Neutrophil (primary cell): ENCODE measurements at regions not wholly inside any gene's neighbourhood (a gene's known extent, or its start where the extent isn't known, plus 50 kb on each side); places are given as distances from the start of the nearest gene placed in this dataset.

Experiments
- H3K27ac ChIP-seq: fragments of 200-600 bp; sonication (generic); 2 replicates; pipeline ENCODE4 v1.5.1; 2016; ENCODE audit warnings: mild to moderate bottlenecking, moderate library complexity
- H3K27me3 ChIP-seq: fragments of 200-600 bp; sonication (generic); 2 replicates; pipeline ENCODE4 v1.6.0; 2016; ENCODE audit warnings: mild to moderate bottlenecking
- H3K36me3 ChIP-seq: fragments of 200-600 bp; sonication (generic); 2 replicates; pipeline ENCODE4 v1.5.1; 2017
- H3K4me1 ChIP-seq, 2 experiments: fragments of 200-600 bp in 1 of 2; sonication (generic) in 1 of 2; 1 replicate in 1 of 2; 2 replicates in 1 of 2; pipeline versions ENCODE4 v1.5.1 to v1.6.1; 2013 to 2016; ENCODE audit warnings: low read depth in 1 of 2, low read length in 1 of 2, mild to moderate bottlenecking in 1 of 2, moderate library complexity in 1 of 2; ENCODE audit not compliant: control insufficient read depth in 1 of 2, insufficient read depth in 1 of 2
- H3K4me3 ChIP-seq, 2 experiments: fragments of 200-600 bp in 1 of 2; sonication (generic) in 1 of 2; 1 replicate in 1 of 2; 2 replicates in 1 of 2; pipeline ENCODE4 v1.5.1; 2013 to 2016; ENCODE audit warnings: low read depth in 1 of 2, low read length in 1 of 2, mild to moderate bottlenecking in 1 of 2, moderate library complexity in 1 of 2
- H3K9me3 ChIP-seq: fragments of 200-600 bp; sonication (generic); 2 replicates; pipeline ENCODE4 v1.5.1; 2016
- TF ChIP-seq, protein P1 (sequence below): fragments of 200-600 bp; sonication (generic); IDR thresholded peaks from 2 replicates; pipeline ENCODE4 v1.5.1; 2016; ENCODE audit warnings: antibody characterized with exemption

DNA sequence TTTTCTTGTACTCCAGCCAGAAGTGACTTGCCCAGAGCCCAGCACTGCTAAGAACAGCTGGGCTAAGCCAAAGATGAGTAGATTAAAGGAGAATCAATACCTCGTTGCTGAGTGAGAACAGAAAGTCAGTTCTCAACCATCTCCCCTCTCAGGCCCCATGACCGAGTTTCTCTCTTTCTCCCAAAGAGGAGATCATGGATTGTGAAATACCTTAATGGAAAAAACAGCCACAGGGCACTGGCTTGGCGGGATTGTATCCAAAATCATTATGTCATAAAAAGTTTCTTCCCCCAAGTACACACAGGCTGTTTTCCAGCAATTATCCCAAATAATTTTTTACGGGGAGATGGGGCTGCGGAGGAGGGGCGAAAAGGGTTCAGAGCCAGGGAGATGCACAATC, 111.8 kb upstream of the TMEM45B start:
- TF ChIP-seq, protein P1, sequence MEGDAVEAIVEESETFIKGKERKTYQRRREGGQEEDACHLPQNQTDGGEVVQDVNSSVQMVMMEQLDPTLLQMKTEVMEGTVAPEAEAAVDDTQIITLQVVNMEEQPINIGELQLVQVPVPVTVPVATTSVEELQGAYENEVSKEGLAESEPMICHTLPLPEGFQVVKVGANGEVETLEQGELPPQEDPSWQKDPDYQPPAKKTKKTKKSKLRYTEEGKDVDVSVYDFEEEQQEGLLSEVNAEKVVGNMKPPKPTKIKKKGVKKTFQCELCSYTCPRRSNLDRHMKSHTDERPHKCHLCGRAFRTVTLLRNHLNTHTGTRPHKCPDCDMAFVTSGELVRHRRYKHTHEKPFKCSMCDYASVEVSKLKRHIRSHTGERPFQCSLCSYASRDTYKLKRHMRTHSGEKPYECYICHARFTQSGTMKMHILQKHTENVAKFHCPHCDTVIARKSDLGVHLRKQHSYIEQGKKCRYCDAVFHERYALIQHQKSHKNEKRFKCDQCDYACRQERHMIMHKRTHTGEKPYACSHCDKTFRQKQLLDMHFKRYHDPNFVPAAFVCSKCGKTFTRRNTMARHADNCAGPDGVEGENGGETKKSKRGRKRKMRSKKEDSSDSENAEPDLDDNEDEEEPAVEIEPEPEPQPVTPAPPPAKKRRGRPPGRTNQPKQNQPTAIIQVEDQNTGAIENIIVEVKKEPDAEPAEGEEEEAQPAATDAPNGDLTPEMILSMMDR, result no peak
- Histone ChIP-seq H3K27me3 (peaks cover 9% of the 10 kb centered on the region), H3K9me3 (no peaks in the 10 kb centered on the region), H3K27ac (no peak overlapping the region), H3K4me3 (no peak overlapping the region), H3K36me3 (no peaks in the 10 kb centered on the region), H3K4me1 (no peaks in the 10 kb centered on the region)

DNA sequence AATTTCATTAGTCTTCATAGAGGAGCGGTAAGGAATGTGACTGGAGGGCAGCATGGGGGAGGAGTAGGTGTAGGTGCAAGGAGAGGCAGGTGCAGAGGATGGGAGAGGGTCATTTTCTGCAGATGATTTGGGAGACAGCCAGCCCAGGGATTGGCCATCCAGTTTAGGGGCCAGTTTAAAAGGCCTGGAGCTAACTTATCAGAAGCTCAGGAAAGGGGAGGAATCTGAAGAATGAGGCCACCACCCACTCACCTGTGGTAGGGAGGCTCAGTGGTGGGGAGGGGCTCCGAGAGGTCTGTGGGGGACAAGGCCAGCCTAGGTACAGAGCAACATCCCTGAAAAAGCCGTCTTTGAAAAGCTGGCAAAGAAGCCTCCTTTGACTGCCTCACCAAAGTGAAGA, 110.8 kb upstream of the TMEM45B start:
- Histone ChIP-seq H3K4me3 (no peak overlapping the region), H3K27me3 (peaks cover 9% of the 10 kb centered on the region), H3K27ac (no peak overlapping the region), H3K9me3 (no peaks in the 10 kb centered on the region), H3K4me1 (no peaks in the 10 kb centered on the region), H3K36me3 (no peaks in the 10 kb centered on the region)
- TF ChIP-seq, protein P1, result no peak

DNA sequence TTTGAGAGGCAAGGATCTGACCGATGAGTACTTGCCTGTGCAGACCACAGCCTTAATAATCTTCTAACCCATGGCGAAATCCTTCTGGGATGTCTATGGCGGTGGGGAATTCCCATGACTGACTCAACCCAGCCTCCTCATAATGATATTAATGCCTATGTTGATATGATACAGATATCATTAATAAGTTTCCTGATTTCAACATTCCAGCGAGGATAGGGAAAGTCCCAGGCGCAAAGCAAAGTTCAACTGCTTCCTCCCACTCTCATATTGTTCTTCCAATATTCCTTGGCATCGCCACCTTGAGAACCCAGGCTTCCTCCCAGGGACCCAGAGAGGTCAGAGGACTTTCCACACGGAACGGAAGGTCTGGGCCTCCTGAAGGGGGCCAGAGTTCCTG, 110.3 kb upstream of the TMEM45B start:
- Histone ChIP-seq H3K4me3 (no peak overlapping the region), H3K9me3 (no peaks in the 10 kb centered on the region), H3K36me3 (no peaks in the 10 kb centered on the region), H3K4me1 (no peaks in the 10 kb centered on the region), H3K27ac (no peak overlapping the region), H3K27me3 (peaks cover 14% of the 10 kb centered on the region)
- TF ChIP-seq, protein P1, result no peak

- Histone ChIP-seq H3K4me3 (no peak overlapping the region), H3K4me1 (no peaks in the 10 kb centered on the region)
- TF ChIP-seq, protein P1, result no peak
Measured at GRCh38 chr11:129705933-129706332, 109.7 kb upstream of the TMEM45B start.

GRCh38 chr11:129709801-129710398, 105.7 kb upstream of the TMEM45B start:
- TF ChIP-seq, protein P1, result no peak
- H3K4me1 ChIP-seq, result no peaks in the 10 kb centered on the region
- H3K9me3 ChIP-seq, result no peaks in the 10 kb centered on the region
- no peak overlapping the region for H3K27ac ChIP-seq
- H3K4me3 ChIP-seq, result no peak overlapping the region
- peaks cover 10% of the 10 kb centered on the region for H3K27me3 ChIP-seq
- no peaks in the 10 kb centered on the region for H3K36me3 ChIP-seq

More at GRCh38 chr11:129705933-129706332, 109.7 kb upstream of the TMEM45B start:
- Histone ChIP-seq H3K27ac (no peak overlapping the region), H3K36me3 (no peaks in the 10 kb centered on the region), H3K9me3 (no peaks in the 10 kb centered on the region), H3K27me3 (peaks cover 10% of the 10 kb centered on the region)
